Astrocyte of the cerebellum (primary cell): ENCODE measurements at regions not wholly inside any gene's neighbourhood (a gene's known extent, or its start where the extent isn't known, plus 50 kb on each side); places are given as distances from the start of the nearest gene placed in this dataset.

ENCODE experiments used
- DNase-seq: peaks from one replicate; pipeline ENCODE4 v3.0.0-alpha.2; 2011; ENCODE audit warnings: low read depth
- H3K4me3 ChIP-seq: 2 replicates; pipeline ENCODE4 v1.5.1; 2011; ENCODE audit warnings: mild to moderate bottlenecking, low read depth, low read length, moderate library complexity
- CTCF ChIP-seq: IDR thresholded peaks from 2 replicates; pipeline ENCODE4 v1.5.1; 2012; ENCODE audit warnings: low read length, low read depth, moderate library complexity, mild to moderate bottlenecking; ENCODE audit errors: missing control alignments
- in situ Hi-C: cut with HindIII; loops from 2 replicates; pipeline ENCODE4 v1.10.0; 2017; ENCODE audit warnings: low sequenced_read_pairs

DNA sequence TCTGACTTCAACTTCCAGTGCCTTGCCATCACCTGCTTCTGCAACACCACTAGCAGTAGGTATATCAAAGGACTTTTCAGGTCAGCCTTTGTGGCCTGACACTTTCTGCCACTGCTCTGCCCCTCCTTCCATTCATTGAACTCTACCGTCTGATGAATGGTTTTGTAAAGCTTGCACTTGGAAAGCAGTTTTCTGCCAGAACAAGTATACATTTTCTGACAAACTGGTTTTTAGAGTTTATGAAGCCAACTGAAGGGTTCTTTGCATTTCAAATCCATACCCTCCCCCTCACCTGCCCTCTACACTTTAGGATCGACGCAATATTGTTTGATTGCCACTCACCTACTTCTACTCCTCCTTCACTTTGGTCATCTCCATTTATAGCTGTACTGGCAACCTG lies 603.1 kb downstream of the HACE1 start:
- no peak for DNase-seq
- in situ Hi-C loops = no loop called here
- no peak for TF ChIP-seq CTCF
- H3K4me3 ChIP-seq = no peak overlapping the region

DNA sequence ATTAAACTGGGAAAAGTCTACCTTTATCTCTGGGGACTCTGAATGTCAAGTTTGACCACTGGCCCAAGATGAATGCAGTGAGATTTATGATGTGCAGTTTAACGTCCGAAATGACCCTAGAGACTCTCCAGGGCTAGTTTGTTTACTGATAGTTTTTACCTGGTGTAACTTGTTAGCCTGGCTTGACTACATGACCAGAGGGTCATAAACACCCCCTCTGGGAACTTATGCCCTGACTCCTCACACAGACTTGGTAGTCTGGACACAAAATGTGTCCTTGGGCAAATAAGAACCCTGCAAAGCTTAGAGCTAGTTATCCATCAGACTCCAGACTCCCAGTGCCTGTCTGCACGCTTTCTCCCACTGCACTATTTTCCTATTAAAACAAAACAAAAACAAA lies 606.5 kb downstream of the HACE1 start:
- TF ChIP-seq CTCF = no peak
- in situ Hi-C loops = no loop called here
- DNase-seq = no peak
- H3K4me3 ChIP-seq = no peak overlapping the region

- no peak for TF ChIP-seq CTCF
- no peak overlapping the region for H3K4me3 ChIP-seq
- in situ Hi-C loops = no loop called here
- no peak for DNase-seq
Observed at GRCh38 chr6:104252276-104252675, 607.4 kb downstream of the HACE1 start.

GRCh38 chr6:104251651-104252050 lies 608.1 kb downstream of the HACE1 start:
- TF ChIP-seq CTCF = no peak
- DNase-seq = no peak
- no peak overlapping the region for H3K4me3 ChIP-seq
- in situ Hi-C loops = no loop called here

GRCh38 chr6:104240865-104241264 lies 618.9 kb downstream of the HACE1 start:
- no peak for TF ChIP-seq CTCF
- in situ Hi-C loops = no loop called here
- H3K4me3 ChIP-seq = no peak overlapping the region
- DNase-seq = no peak

DNA sequence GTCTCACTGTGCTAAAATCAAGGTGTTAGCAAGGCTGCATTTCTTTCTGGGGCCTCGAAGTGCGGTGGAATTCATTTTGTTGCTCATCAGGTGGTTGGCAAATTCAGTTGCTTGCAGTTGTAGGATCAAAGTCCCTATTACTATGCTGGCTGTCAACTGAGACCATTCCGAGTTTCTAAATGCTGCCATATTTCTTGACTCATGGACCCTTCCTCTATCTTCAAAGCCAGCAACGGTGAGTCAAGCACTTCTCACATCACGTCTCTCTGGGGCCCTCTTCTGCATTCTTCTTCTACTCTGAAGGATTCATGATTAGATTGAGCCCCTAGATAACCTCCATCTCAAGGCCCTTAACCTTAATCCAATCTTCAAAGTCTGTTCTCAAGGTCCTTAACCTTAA lies 619.7 kb downstream of the HACE1 start:
- no peak for TF ChIP-seq CTCF
- in situ Hi-C loops = no loop called here
- DNase-seq = no peak
- no peak overlapping the region for H3K4me3 ChIP-seq

GRCh38 chr6:104229057-104229456 lies 630.7 kb downstream of the HACE1 start:
- H3K4me3 ChIP-seq = no peak overlapping the region
- no peak for DNase-seq
- no peak for TF ChIP-seq CTCF
- in situ Hi-C loops = no loop called here
